Stimulated activated CD8-positive, alpha-beta memory T cell treated with anti-CD3 and anti-CD28 coated beads, Interleukin-2, amount 100 ng/mL, for 48 hours (primary cell): ENCODE measurements at regions not wholly inside any gene's neighbourhood (a gene's known extent, or its start where the extent isn't known, plus 50 kb on each side); places are given as distances from the start of the nearest gene placed in this dataset.
A peak's percentile ranks its signal among the peaks of the same experiment; 100 is the strongest.

ENCODE experiments used
- DNase-seq, 2 donors: peaks; one replicate each; pipeline ENCODE4 v3.0.0-alpha.2; 2020; ENCODE audit warnings: low read depth in 2 of 2

GRCh38 chr15:31510057-31510456 is 183.4 kb downstream of the KLF13 start:
- DNase-seq = no peak

DNA sequence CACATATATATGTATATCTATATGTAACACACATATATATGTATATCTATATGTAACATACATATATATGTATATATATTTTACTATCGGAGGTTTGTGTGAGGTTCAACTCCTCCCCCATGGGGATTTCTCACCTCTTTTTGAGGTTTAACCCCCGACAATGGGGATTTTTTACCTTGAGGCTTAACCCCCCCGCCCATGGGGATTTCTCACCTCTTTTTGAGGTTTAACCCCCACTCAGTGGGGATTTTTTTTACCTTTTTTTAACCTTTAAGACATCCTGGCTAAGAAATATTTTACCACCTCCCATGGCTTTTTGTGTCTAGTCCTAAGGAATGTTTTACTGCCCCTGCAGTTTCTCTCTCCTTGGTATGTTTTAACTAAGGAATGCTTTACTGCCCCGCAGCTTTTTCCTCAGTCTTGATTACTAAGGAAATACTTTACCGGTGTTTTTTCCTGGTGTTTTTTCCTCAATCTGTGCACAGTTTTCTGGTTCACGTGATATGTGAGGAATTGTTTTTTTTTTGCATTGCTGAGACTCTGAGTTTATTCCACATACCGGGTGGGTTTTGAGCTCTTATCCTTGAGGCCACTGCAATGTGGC is 185.2 kb downstream of the KLF13 start:
- DNase-seq = peak in 1 of 2 donors; percentile 22

GRCh38 chr15:31513178-31513577 is 186.5 kb downstream of the KLF13 start:
- no peak for DNase-seq

DNA sequence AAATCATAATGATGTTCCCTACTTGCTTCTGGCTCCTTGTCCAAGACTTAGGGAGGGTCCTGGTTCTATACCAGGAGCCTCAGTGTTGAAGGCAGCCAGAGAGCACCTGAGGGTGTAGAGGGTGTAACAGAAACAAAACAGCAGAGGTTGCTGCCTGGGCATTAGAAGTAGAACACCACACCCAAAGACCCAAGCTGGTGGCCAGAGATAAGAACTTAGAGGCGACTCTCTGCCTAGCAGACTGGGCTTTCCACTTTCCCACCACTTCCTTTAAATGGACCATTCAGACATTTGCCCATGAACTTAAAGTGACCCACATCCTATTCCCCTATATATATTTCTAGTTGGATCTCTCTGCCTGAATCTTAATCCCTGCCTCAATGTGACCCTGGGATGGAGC is 189.8 kb downstream of the KLF13 start:
- DNase-seq = no peak

- DNase-seq = no peak
Observed at GRCh38 chr15:31516874-31517273, 190.2 kb downstream of the KLF13 start.

DNA sequence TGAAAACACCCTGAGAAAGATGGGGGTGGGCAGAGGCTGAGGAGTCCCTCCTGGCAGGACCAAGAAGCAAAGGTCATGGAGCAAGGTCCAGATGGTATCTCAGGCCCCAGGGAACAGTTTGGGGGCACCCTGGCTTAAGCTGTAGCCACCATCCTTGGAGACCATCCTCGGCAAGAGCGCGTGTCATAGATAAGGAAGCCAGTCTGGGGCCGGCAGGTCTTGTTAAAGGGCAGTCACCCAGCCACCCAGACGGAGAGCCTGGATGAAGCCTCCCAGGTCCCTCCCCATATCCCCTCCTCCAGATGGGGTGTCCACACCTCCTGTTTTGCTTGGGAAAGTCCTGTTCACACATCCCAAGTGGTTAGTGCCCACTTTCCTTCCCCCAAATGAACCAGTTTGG is 191.1 kb downstream of the KLF13 start:
- no peak for DNase-seq

DNA sequence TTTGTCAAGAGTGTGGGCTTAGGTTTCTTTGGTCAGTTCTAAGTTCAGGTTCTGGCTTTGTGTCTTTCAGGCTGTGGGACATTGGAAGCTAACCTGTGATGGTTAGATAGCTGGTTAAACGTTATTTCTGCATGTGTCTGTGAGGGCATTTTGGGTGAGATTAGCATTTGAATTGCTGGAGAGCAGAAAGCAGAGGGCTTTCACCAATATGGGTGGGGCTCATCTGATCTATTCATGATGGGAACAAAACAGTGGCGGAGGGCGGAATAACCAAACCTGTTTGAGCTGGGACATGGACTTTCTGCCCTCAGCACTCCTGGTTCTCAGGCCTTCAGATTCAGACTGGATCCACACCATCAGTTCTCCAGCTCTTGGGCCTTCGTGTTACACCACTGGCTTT is 195.4 kb downstream of the KLF13 start:
- no peak for DNase-seq

- DNase-seq = no peak
Observed at GRCh38 chr15:31523027-31523654, 196.5 kb downstream of the KLF13 start.

GRCh38 chr15:31523655-31524049 is 197.0 kb downstream of the KLF13 start:
- DNase-seq = no peak

DNA sequence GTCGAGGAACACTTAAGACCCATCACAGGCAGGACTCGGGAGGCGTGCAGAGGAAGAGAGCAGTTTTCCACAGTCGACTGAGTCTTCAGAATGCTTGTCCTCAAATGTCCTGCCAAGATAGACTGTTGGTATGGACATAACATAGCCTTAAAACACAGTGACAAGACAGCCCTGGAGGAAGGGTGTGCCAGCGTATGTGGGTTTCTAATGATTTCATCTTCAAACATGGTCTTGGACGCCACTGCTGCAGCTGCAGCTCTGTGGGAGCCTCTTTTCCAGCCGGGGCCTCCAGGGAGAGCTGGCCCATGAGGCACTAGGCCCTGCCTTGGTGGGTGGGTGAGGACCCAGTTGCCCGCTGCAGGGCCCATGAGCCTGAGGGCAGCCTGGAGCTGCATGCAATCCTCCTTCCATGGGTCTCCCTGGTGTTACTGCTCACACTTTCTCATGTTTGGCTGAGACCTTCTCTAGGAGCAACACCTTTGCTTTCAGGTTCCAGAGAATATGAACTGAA is 198.6 kb downstream of the KLF13 start:
- no peak for DNase-seq

DNA sequence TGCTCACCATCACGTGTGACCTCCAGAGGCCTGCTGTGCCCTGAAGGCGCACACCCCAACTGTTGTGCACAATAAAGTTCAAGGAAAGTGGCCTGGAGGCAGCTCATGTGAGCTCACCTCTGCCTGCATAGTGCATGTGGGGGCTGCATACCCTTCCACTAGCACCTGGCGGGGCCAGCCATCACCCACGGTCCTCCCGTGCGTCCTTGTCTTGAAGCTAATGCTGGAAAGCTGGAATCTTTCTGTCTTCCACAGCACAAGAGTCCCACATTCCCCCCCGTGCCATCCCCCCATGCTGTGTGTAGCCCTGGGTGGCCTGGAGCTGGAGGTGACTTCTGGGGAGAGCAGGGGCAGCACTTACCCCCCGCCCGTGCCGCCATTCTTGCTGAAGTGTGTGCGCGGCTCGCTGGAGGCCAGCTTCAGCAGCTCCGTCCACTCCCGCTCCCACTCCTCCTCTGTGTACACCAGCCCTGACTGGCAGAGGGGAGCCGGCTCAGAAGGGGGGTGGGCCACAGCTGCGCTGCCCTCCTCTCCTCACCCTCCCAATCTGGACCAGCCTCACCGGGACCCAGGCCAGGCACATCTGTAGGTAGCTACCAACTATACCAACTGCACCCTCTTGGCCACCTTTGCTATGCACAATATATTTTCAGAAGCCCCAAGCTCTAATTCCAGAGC is 199.5 kb downstream of the KLF13 start:
- DNase-seq = no peak

DNA sequence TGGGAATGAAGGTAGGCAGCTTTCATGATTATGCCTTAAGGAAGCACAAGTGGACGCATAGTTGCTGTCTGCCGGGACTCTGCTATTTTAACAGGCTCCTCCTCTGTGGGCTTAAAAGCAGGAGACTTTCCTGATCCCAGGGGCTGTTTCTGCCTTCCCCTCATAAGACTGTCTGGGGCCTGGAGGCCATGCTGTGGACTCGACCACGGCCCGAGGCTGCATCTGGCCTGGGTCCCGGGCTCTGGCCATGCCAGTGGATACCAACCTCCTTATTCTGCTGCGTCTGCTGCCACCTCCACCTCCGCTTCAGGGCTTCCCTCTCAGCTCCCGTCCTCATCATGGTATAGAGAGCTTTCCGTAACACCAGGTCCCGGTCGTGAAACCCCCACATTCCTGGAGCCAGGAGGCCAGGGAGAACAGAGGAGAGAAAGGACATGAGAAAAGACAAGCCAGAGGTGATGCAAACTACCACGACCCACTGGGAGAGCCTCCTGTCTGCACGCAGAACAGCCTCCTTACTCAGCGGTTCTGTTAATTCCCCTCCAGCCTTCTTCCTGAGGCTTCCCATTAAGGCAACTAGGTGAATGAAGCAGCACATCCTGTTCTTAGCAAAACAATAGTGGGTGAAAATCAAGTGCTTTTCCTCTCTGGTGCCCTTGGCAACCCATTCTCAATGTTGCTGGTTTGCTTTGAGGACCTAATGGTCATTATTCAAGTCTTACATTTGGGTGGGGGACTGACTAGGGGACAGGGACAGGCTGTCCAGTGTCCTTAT is 200.5 kb downstream of the KLF13 start:
- no peak for DNase-seq

DNA sequence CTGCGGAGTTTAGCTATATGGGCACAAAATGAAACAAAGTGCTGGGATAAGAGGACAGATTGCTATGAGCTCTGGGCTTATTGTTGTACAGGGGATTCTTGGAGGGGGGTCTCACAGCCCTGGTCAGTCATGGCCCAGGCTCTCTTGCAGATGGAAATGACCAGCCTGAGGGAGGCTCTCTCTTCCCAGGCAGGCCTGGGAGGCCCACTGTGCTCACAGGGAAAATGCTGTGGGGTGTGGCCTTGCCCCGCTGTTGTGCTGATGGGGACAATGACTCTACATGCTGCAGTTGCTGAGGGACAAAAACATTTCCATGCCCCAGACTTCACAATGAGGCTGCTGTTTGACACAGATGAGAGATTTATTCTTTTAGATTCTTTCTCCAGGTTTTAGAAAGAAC is 202.2 kb downstream of the KLF13 start:
- DNase-seq = no peak

- DNase-seq = no peak
Observed at GRCh38 chr15:31537770-31538592, 211.3 kb downstream of the KLF13 start.

DNA sequence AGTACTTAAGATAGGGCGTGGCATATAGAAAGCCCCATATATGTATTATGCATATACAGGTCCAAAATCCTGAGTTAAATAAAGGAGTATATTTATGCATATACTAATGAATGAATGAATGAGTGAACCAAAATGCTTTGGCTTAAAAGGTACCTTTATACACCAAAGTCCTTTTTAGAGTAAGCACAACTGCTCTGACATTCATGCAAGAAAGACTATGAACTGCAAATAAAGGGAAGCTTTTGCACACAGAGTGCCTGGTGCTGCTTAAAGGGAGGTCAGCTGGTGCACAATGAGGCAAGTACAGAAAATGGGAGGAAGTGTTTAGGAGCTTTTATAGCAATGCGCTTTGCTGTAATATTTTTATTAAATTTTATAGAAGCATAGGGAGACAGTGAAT is 214.0 kb downstream of the KLF13 start:
- no peak for DNase-seq

DNA sequence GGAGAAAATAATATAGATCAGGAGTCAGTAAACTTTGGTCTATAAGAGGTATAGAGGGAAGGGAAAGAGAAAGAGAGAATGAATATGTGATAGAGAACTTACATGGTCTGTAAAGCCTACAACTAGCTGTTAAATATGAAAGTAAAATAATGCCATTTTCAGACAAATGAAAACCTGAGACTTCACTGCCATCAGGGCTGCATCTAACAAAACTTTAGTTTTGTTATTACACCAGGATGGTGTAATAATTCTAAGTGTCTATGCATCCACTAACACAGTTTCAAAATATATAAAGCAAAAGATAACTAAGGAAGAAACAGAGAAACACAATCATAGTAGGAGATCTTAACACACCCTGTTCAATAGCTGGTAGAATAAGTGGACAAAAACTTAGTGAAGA is 217.7 kb downstream of the KLF13 start:
- no peak for DNase-seq

- DNase-seq = no peak
Observed at GRCh38 chr15:31545257-31545656, 218.6 kb downstream of the KLF13 start.

DNA sequence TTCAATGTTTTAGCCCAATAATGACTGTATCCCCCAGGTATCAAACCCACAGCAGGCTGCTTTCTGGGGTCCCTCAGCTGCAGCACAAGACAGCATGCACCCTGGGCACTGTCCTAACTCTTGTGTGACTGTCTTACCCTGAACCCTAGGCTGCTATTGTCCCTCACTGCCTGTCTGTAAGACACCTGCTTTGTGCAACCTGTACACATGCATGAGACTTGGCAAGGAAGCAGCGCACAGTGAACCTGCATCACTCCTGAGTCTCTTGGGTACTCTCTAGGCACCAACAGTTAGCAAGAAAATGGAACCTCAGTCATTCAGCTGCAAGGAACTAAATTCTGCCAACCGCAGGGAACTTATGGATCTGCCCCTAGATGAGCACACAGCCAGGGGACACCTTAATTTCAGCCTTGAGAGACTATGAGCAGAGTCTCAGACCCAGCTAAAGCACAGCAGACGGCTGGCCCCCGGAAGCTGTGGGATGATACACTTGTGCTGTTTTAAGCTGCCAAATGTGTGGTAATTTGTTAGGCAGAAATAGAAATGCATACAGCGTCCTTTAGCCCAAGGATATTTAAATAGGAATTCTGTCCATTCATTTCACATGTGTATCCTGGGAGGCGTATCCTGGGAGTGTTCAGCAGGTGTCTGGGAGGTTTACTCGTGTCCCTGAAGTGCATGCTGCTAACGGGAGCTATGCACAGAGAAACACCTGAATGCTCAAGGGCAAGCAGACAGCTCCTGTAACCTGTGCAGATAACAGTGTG is 223.8 kb downstream of the KLF13 start:
- DNase-seq = no peak

GRCh38 chr15:31551323-31551722 is 224.7 kb downstream of the KLF13 start:
- DNase-seq = no peak

DNA sequence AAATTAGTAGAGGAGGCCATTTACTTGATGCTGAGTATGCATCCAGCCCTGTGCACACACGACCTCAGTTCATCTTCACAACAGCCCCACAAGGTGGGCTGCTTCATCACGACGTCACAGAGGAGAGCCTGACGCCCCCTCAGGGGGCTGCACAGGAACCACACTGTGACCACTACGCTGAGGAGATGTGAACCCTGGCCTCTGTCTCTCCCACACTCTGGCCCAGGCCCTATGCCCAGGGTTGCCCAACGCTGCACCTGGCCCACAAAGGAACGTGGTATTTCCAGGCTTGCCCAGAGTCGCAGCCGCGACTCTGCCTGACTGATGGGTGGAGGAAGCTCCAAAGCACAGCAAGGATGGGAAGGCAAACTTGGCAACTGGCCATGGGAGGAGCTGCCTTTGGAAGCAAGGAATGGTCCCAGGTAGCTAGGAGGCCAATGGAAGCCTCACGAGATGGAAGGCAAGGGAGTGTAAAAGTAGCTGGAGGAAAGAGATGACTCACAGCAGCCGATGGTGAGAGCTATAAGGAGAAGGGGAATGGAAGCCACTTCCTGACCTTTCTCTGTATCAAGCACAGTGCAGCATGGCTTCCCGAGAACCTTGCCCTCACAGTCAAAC is 226.0 kb downstream of the KLF13 start:
- DNase-seq = no peak
